ENCODE measurements at regions not wholly inside any gene's neighbourhood (a gene's known extent, or its start where the extent isn't known, plus 50 kb on each side); places are given as distances from the start of the nearest gene placed in this dataset.
A peak's percentile ranks its signal among the peaks of the same experiment; 100 is the strongest.

- TF ChIP-seq SMAD1 (IDR thresholded peaks at IDR 0.05; ENCODE audit: low read depth, partially characterized antibody): no peak
- TF ChIP-seq SIX5 (IDR thresholded peaks at IDR 0.05; ENCODE audit: low read depth, low read length, severe bottlenecking): no peak
- TF ChIP-seq ATF7 (IDR thresholded peaks at IDR 0.05; ENCODE audit: low read depth): peak; percentile 71
- no peak for TF ChIP-seq ZBED1 (IDR thresholded peaks at IDR 0.05; ENCODE audit: borderline replicate concordance)
- TF ChIP-seq, protein P1, sequence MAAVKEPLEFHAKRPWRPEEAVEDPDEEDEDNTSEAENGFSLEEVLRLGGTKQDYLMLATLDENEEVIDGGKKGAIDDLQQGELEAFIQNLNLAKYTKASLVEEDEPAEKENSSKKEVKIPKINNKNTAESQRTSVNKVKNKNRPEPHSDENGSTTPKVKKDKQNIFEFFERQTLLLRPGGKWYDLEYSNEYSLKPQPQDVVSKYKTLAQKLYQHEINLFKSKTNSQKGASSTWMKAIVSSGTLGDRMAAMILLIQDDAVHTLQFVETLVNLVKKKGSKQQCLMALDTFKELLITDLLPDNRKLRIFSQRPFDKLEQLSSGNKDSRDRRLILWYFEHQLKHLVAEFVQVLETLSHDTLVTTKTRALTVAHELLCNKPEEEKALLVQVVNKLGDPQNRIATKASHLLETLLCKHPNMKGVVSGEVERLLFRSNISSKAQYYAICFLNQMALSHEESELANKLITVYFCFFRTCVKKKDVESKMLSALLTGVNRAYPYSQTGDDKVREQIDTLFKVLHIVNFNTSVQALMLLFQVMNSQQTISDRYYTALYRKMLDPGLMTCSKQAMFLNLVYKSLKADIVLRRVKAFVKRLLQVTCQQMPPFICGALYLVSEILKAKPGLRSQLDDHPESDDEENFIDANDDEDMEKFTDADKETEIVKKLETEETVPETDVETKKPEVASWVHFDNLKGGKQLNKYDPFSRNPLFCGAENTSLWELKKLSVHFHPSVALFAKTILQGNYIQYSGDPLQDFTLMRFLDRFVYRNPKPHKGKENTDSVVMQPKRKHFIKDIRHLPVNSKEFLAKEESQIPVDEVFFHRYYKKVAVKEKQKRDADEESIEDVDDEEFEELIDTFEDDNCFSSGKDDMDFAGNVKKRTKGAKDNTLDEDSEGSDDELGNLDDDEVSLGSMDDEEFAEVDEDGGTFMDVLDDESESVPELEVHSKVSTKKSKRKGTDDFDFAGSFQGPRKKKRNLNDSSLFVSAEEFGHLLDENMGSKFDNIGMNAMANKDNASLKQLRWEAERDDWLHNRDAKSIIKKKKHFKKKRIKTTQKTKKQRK (IDR thresholded peaks at IDR 0.05; ENCODE audit: low read depth, low read length): no peak
- no peak for TF ChIP-seq NR2C1 (IDR thresholded peaks at IDR 0.05)
- no peak for TF ChIP-seq TBL1XR1 (IDR thresholded peaks at IDR 0.05; ENCODE audit: low read depth, low read length)
- TF ChIP-seq IKZF2 (IDR thresholded peaks at IDR 0.05): peak; percentile 80 to 83
- no peak for TF ChIP-seq MLLT1 (IDR thresholded peaks at IDR 0.05)
- TF ChIP-seq, protein P2, sequence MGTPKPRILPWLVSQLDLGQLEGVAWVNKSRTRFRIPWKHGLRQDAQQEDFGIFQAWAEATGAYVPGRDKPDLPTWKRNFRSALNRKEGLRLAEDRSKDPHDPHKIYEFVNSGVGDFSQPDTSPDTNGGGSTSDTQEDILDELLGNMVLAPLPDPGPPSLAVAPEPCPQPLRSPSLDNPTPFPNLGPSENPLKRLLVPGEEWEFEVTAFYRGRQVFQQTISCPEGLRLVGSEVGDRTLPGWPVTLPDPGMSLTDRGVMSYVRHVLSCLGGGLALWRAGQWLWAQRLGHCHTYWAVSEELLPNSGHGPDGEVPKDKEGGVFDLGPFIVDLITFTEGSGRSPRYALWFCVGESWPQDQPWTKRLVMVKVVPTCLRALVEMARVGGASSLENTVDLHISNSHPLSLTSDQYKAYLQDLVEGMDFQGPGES (IDR thresholded peaks at IDR 0.05): no peak
- peak; percentile 69; the same call in 1 of the 2 replicates for TF ChIP-seq NFIC (IDR thresholded peaks at IDR 0.05; ENCODE audit: low read depth, low read length)
- TF ChIP-seq BACH1 (IDR thresholded peaks at IDR 0.05; ENCODE audit: borderline replicate concordance): no peak
- TF ChIP-seq SMC3 (IDR thresholded peaks at IDR 0.05; ENCODE audit: borderline replicate concordance, low read length): no peak
- TF ChIP-seq, protein P3, sequence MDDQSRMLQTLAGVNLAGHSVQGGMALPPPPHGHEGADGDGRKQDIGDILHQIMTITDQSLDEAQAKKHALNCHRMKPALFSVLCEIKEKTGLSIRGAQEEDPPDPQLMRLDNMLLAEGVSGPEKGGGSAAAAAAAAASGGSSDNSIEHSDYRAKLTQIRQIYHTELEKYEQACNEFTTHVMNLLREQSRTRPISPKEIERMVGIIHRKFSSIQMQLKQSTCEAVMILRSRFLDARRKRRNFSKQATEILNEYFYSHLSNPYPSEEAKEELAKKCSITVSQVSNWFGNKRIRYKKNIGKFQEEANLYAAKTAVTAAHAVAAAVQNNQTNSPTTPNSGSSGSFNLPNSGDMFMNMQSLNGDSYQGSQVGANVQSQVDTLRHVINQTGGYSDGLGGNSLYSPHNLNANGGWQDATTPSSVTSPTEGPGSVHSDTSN (IDR thresholded peaks at IDR 0.05; ENCODE audit: insufficient replicate concordance, low read depth, low read length): no peak
- no peak for TF ChIP-seq POLR2AphosphoS2 (IDR thresholded peaks at IDR 0.05; ENCODE audit: low read depth, low read length)
- TF ChIP-seq RAD21 (IDR thresholded peaks at IDR 0.05; ENCODE audit: insufficient read depth, low read depth, low read length): no peak
- no peak for TF ChIP-seq DPF2 (IDR thresholded peaks at IDR 0.05)
- peak; percentile 67; the same call in 1 of the 2 replicates for TF ChIP-seq MTA2 (IDR thresholded peaks at IDR 0.05; ENCODE audit: low read depth)
- TF ChIP-seq POLR2A (IDR thresholded peaks at IDR 0.05; ENCODE audit: low read depth, low read length): no peak
- no peak for TF ChIP-seq BRCA1 (IDR thresholded peaks at IDR 0.05; ENCODE audit: low read depth, low read length)
- TF ChIP-seq, protein P4, sequence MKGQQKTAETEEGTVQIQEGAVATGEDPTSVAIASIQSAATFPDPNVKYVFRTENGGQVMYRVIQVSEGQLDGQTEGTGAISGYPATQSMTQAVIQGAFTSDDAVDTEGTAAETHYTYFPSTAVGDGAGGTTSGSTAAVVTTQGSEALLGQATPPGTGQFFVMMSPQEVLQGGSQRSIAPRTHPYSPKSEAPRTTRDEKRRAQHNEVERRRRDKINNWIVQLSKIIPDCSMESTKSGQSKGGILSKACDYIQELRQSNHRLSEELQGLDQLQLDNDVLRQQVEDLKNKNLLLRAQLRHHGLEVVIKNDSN (IDR thresholded peaks at IDR 0.05; ENCODE audit: borderline replicate concordance, extremely low read length, insufficient read depth, low read depth, low read length): no peak
- TF ChIP-seq SUPT20H (IDR thresholded peaks at IDR 0.05; ENCODE audit: borderline replicate concordance, control insufficient read depth, low read depth, low read length): no peak
- no peak; the same call in 1 of the 2 replicates for TF ChIP-seq BCL11A (IDR thresholded peaks at IDR 0.05; ENCODE audit: low read depth, low read length)
- TF ChIP-seq CREM (IDR thresholded peaks at IDR 0.05; ENCODE audit: low read depth): peak; percentile 76
Observed at GRCh38 chr2:217090024-217090473, 230.2 kb upstream of the TNP1 start (continued).

All from GM12878 (cell line).